GM23338 (cell line): ENCODE measurements at regions not wholly inside any gene's neighbourhood (a gene's known extent, or its start where the extent isn't known, plus 50 kb on each side); places are given as distances from the start of the nearest gene placed in this dataset.

Source experiments
- ETS1 ChIP-seq: IDR thresholded peaks from 2 replicates; pipeline ENCODE4 v1.6.1; 2016; ENCODE audit warnings: antibody characterized with exemption
- EZH2 ChIP-seq: fragments of 200-600 bp; sonication (generic); IDR thresholded peaks from one replicate; pipeline ENCODE4 v1.8.0; 2017; ENCODE audit warnings: antibody characterized with exemption, mild to moderate bottlenecking, low read depth; ENCODE audit not compliant: unreplicated experiment
- JUNB ChIP-seq: IDR thresholded peaks from one replicate; pipeline ENCODE4 v1.6.1; 2016; ENCODE audit warnings: antibody characterized with exemption; ENCODE audit not compliant: unreplicated experiment
- REST ChIP-seq: IDR thresholded peaks from one replicate; pipeline ENCODE4 v1.6.1; 2018; ENCODE audit warnings: antibody characterized with exemption; ENCODE audit not compliant: unreplicated experiment
- ZNF114 ChIP-seq: fragments of 250-450 bp; sonication (Bioruptor Pico); IDR thresholded peaks from 2 replicates; pipeline ENCODE4 v1.5.0; 2020; ENCODE audit warnings: mild to moderate bottlenecking, moderate library complexity
- ZNF462 ChIP-seq: fragments of 250-450 bp; sonication (Bioruptor Pico); IDR thresholded peaks from 2 replicates; pipeline ENCODE4 v1.5.0; 2020; ENCODE audit warnings: mild to moderate bottlenecking, moderate library complexity

- TF ChIP-seq ZNF462 (CRISPR knock-in tag), result no peak
- no peak for TF ChIP-seq ETS1
- TF ChIP-seq REST, result no peak
- TF ChIP-seq EZH2, result no peak
- no peak for TF ChIP-seq ZNF114 (CRISPR knock-in tag)
- no peak for TF ChIP-seq JUNB
Measured at GRCh38 chr19:29105629-29106292, 107.2 kb downstream of the UQCRFS1 start (continued).
